Karpas-422 (cell line): ENCODE measurements at regions not wholly inside any gene's neighbourhood (a gene's known extent, or its start where the extent isn't known, plus 50 kb on each side); places are given as distances from the start of the nearest gene placed in this dataset.

Source experiments
- DNase-seq: peaks from one replicate; pipeline ENCODE4 v3.0.0-alpha.2; 2015
- H2AFZ ChIP-seq: fragments of 200-600 bp; sonication (generic); 2 replicates; pipeline ENCODE4 v1.6.1; 2014; ENCODE audit warnings: antibody characterized with exemption, low read length, mixed read lengths
- H3K27ac ChIP-seq: fragments of 200-600 bp; sonication (generic); 2 replicates; pipeline ENCODE4 v1.5.1; 2014; ENCODE audit warnings: mild to moderate bottlenecking, low read length, moderate library complexity
- H3K27me3 ChIP-seq: fragments of 200-600 bp; sonication (generic); 2 replicates; pipeline ENCODE4 v1.6.1; 2014; ENCODE audit warnings: low read length, mixed read lengths
- H3K36me3 ChIP-seq: fragments of 200-600 bp; sonication (generic); 2 replicates; pipeline ENCODE4 v1.6.1; 2014; ENCODE audit warnings: low read length, mixed read lengths; ENCODE audit not compliant: insufficient read depth
- H3K4me1 ChIP-seq: fragments of 200-600 bp; sonication (generic); 2 replicates; pipeline ENCODE4 v1.6.1; 2014; ENCODE audit warnings: mild to moderate bottlenecking, low read length, mixed read lengths
- H3K4me2 ChIP-seq: fragments of 200-600 bp; sonication (generic); 2 replicates; pipeline ENCODE4 v1.6.1; 2014; ENCODE audit warnings: low read length, low read depth, mild to moderate bottlenecking; ENCODE audit not compliant: poor library complexity, severe bottlenecking
- H3K4me3 ChIP-seq: fragments of 200-600 bp; sonication (generic); 2 replicates; pipeline ENCODE4 v1.5.1; 2014; ENCODE audit warnings: mild to moderate bottlenecking, antibody characterized with exemption, low read length, mixed read lengths
- H3K79me2 ChIP-seq: fragments of 200-600 bp; sonication (generic); 2 replicates; pipeline ENCODE4 v1.6.1; 2014; ENCODE audit warnings: mild to moderate bottlenecking, low read length, mixed read lengths
- H3K9ac ChIP-seq: fragments of 200-600 bp; sonication (generic); 2 replicates; pipeline ENCODE4 v1.6.0; 2014; ENCODE audit warnings: low read length
- H3K9me2 ChIP-seq: fragments of 200-600 bp; sonication (generic), shearing (Covaris generic); replicated peaks from 2 replicates; pipeline ENCODE4 v1.6.0; 2014; ENCODE audit warnings: mild to moderate bottlenecking, low read length, moderate library complexity; ENCODE audit not compliant: insufficient read depth
- H3K9me3 ChIP-seq: fragments of 300-700, 200-600 bp; sonication (generic); 2 replicates; pipeline ENCODE4 v1.6.1; 2014; ENCODE audit warnings: low read length, mixed read lengths
- H4K20me1 ChIP-seq: fragments of 200-600 bp; sonication (generic); 2 replicates; pipeline ENCODE4 v1.6.1; 2014; ENCODE audit warnings: mild to moderate bottlenecking, antibody characterized with exemption, low read length, low read depth; ENCODE audit not compliant: insufficient read depth

- Histone ChIP-seq H3K79me2 (no peaks in the 10 kb centered on the region), H2AFZ (no peak overlapping the region), H3K4me2 (no peak overlapping the region), H4K20me1 (no peaks in the 10 kb centered on the region), H3K9me2 (no peaks in the 10 kb centered on the region), H3K27me3 (no peaks in the 10 kb centered on the region), H3K4me3 (no peak overlapping the region), H3K9ac (no peak overlapping the region), H3K36me3 (no peaks in the 10 kb centered on the region), H3K27ac (no peak overlapping the region), H3K9me3 (no peaks in the 10 kb centered on the region), H3K4me1 (no peaks in the 10 kb centered on the region)
- no peak for DNase-seq
Measured at GRCh38 chr4:186348433-186348832, 82.4 kb downstream of the F11 start.

GRCh38 chr4:186347743-186348142, 81.8 kb downstream of the F11 start:
- H3K9me3 ChIP-seq = no peaks in the 10 kb centered on the region
- H3K79me2 ChIP-seq = no peaks in the 10 kb centered on the region
- H3K9ac ChIP-seq = no peak overlapping the region
- no peaks in the 10 kb centered on the region for H3K4me1 ChIP-seq
- H4K20me1 ChIP-seq = no peaks in the 10 kb centered on the region
- no peak overlapping the region for H2AFZ ChIP-seq
- no peaks in the 10 kb centered on the region for H3K27me3 ChIP-seq
- H3K36me3 ChIP-seq = no peaks in the 10 kb centered on the region
- H3K27ac ChIP-seq = no peak overlapping the region
- H3K4me2 ChIP-seq = no peak overlapping the region
- H3K9me2 ChIP-seq = no peaks in the 10 kb centered on the region
- no peak for DNase-seq
- H3K4me3 ChIP-seq = no peak overlapping the region

GRCh38 chr4:186345184-186345583, 79.2 kb downstream of the F11 start:
- Histone ChIP-seq H3K36me3 (no peaks in the 10 kb centered on the region), H4K20me1 (no peaks in the 10 kb centered on the region), H3K4me2 (no peak overlapping the region), H3K27me3 (no peaks in the 10 kb centered on the region), H3K4me1 (no peaks in the 10 kb centered on the region), H3K79me2 (no peaks in the 10 kb centered on the region), H3K9ac (no peak overlapping the region), H3K9me3 (no peaks in the 10 kb centered on the region), H2AFZ (no peak overlapping the region), H3K27ac (no peak overlapping the region), H3K4me3 (no peak overlapping the region), H3K9me2 (no peaks in the 10 kb centered on the region)
- DNase-seq = no peak

GRCh38 chr4:186342582-186342981, 76.6 kb downstream of the F11 start:
- no peaks in the 10 kb centered on the region for H3K27me3 ChIP-seq
- H4K20me1 ChIP-seq = no peaks in the 10 kb centered on the region
- H3K79me2 ChIP-seq = no peaks in the 10 kb centered on the region

GRCh38 chr4:186341655-186342054, 75.7 kb downstream of the F11 start:
- no peaks in the 10 kb centered on the region for H3K4me1 ChIP-seq
- no peaks in the 10 kb centered on the region for H3K36me3 ChIP-seq
- no peak overlapping the region for H3K4me3 ChIP-seq
- H3K79me2 ChIP-seq = no peaks in the 10 kb centered on the region
- H4K20me1 ChIP-seq = no peaks in the 10 kb centered on the region
- no peaks in the 10 kb centered on the region for H3K9me2 ChIP-seq
- no peak for DNase-seq
- H3K9ac ChIP-seq = no peak overlapping the region
- no peak overlapping the region for H3K4me2 ChIP-seq
- H3K27me3 ChIP-seq = no peaks in the 10 kb centered on the region
- H2AFZ ChIP-seq = no peak overlapping the region
- H3K9me3 ChIP-seq = no peaks in the 10 kb centered on the region
- H3K27ac ChIP-seq = no peak overlapping the region

More at GRCh38 chr4:186342582-186342981, 76.6 kb downstream of the F11 start:
- Histone ChIP-seq H3K36me3 (no peaks in the 10 kb centered on the region), H3K9ac (no peak overlapping the region), H3K4me1 (no peaks in the 10 kb centered on the region), H2AFZ (no peak overlapping the region), H3K4me2 (no peak overlapping the region), H3K9me2 (no peaks in the 10 kb centered on the region), H3K9me3 (no peaks in the 10 kb centered on the region), H3K27ac (no peak overlapping the region), H3K4me3 (no peak overlapping the region)
- DNase-seq = no peak
